ENCODE measurements at regions not wholly inside any gene's neighbourhood (a gene's known extent, or its start where the extent isn't known, plus 50 kb on each side); places are given as distances from the start of the nearest gene placed in this dataset.
A peak's percentile ranks its signal among the peaks of the same experiment; 100 is the strongest.
"Not testable (repeated sequence)": the region's sequence is repeated elsewhere in the genome, so short reads cannot be mapped to it uniquely, and the experiment has no call there.

- DNase-seq (ENCODE audit: low read depth) = no peak
Measured at GRCh38 chr21:33993286-33994231, 78.0 kb upstream of the ATP5PO start.

GRCh38 chr21:33992412-33992811 lies 76.8 kb upstream of the ATP5PO start:
- not testable (repeated sequence) for DNase-seq (ENCODE audit: low read depth)

- no peak for DNase-seq (ENCODE audit: low read depth)
Measured at GRCh38 chr21:33991133-33991532, 75.5 kb upstream of the ATP5PO start.

GRCh38 chr21:33989440-33989839 lies 73.8 kb upstream of the ATP5PO start:
- no peak for DNase-seq (ENCODE audit: low read depth)

- no peak for DNase-seq (ENCODE audit: low read depth)
Measured at GRCh38 chr21:33988237-33989017, 72.8 kb upstream of the ATP5PO start.

- DNase-seq (ENCODE audit: low read depth) = no peak
Measured at GRCh38 chr21:33987461-33987860, 71.9 kb upstream of the ATP5PO start.

- no peak for DNase-seq (ENCODE audit: low read depth)
Measured at GRCh38 chr21:33985117-33986050, 69.8 kb upstream of the ATP5PO start.

GRCh38 chr21:33984021-33984481 lies 68.4 kb upstream of the ATP5PO start:
- DNase-seq (ENCODE audit: low read depth) = no peak

GRCh38 chr21:33981391-33982101 lies 65.9 kb upstream of the ATP5PO start:
- no peak for DNase-seq (ENCODE audit: low read depth)

- DNase-seq (ENCODE audit: low read depth) = no peak
Measured at GRCh38 chr21:33980276-33980916, 64.8 kb upstream of the ATP5PO start.

GRCh38 chr21:33978585-33978984 lies 63.0 kb upstream of the ATP5PO start:
- DNase-seq (ENCODE audit: low read depth) = no peak

- no peak for DNase-seq (ENCODE audit: low read depth)
Measured at GRCh38 chr21:33977721-33978369, 62.2 kb upstream of the ATP5PO start.

GRCh38 chr21:33977017-33977720 lies 61.6 kb upstream of the ATP5PO start:
- DNase-seq (ENCODE audit: low read depth) = no peak

GRCh38 chr21:33976082-33977016 lies 60.7 kb upstream of the ATP5PO start:
- DNase-seq (ENCODE audit: low read depth) = peak; percentile 85

GRCh38 chr21:33975548-33976081 lies 60.0 kb upstream of the ATP5PO start:
- no peak for DNase-seq (ENCODE audit: low read depth)

- DNase-seq (ENCODE audit: low read depth) = no peak
Measured at GRCh38 chr21:33974513-33975468, 59.2 kb upstream of the ATP5PO start.

GRCh38 chr21:33973268-33973667 lies 57.7 kb upstream of the ATP5PO start:
- no peak for DNase-seq (ENCODE audit: low read depth)

All from fibroblast of gingiva (primary cell).